Endothelial cell of umbilical vein (primary cell): ENCODE measurements at regions not wholly inside any gene's neighbourhood (a gene's known extent, or its start where the extent isn't known, plus 50 kb on each side); places are given as distances from the start of the nearest gene placed in this dataset.

Experiments used
- BruUV-seq: library from RNA; stranded (reverse); fragments of 400-500 nt; replicated peaks from 2 replicates; lab custom pipeline; 2021; lab: Mats Ljungman, UMichigan
- CTCF ChIA-PET: fragments of 300-600, 350-600 bp; sonication (Branson Sonifier 250); formaldehyde crosslinking; loops from one replicate; lab custom pipeline; 2021; ENCODE audit warnings: antibody characterized with exemption, inconsistent platforms; lab: Charles Lee
- POLR2A ChIA-PET: fragments of 300-600, 350-600 bp; sonication (Branson Sonifier 250); formaldehyde crosslinking; loops from one replicate; lab custom pipeline; 2021; ENCODE audit warnings: antibody characterized with exemption, inconsistent platforms; lab: Charles Lee
- DNase-seq: peaks from one replicate; pipeline ENCODE4 v3.0.0-alpha.2; 2011; ENCODE audit warnings: low read depth, low spot score
- FAIRE-seq: peaks from 2 replicates; lab custom pipeline; 2011; peaks lifted over from hg19 to GRCh38; lab: Jason Lieb, UNC
- H2AFZ ChIP-seq: 2 replicates; pipeline ENCODE4 v1.6.0; 2012; ENCODE audit warnings: low read depth, low read length, control low read depth, inconsistent platforms
- H3K27ac ChIP-seq: 2 replicates; pipeline ENCODE4 v1.5.1; 2011; ENCODE audit warnings: low read depth, mild to moderate bottlenecking, control low read depth, low read length, moderate library complexity; ENCODE audit not compliant: insufficient read depth
- H3K27me3 ChIP-seq, 2 experiments: 2 replicates each; pipeline versions ENCODE4 v1.6.0 to v1.6.1; 2011; ENCODE audit warnings: low read length in 2 of 2, mixed read lengths in 1 of 2; ENCODE audit not compliant: control insufficient read depth in 2 of 2, insufficient read depth in 2 of 2
- H3K36me3 ChIP-seq, 2 experiments: 2 replicates in 1 of 2; 3 replicates in 1 of 2; pipeline ENCODE4 v1.5.1; 2011; ENCODE audit warnings: low read length in 2 of 2, mild to moderate bottlenecking in 1 of 2, moderate library complexity in 1 of 2; ENCODE audit not compliant: control insufficient read depth in 2 of 2, insufficient read depth in 2 of 2; ENCODE audit errors: extremely low read depth in 1 of 2
- H3K4me1 ChIP-seq: 3 replicates; pipeline ENCODE4 v1.5.1; 2011; ENCODE audit warnings: mild to moderate bottlenecking, low read length; ENCODE audit not compliant: control insufficient read depth, insufficient read depth; ENCODE audit errors: extremely low read depth
- H3K4me2 ChIP-seq: 2 replicates; pipeline ENCODE4 v1.6.1; 2011; ENCODE audit warnings: low read length, control low read depth, mixed read lengths; ENCODE audit not compliant: insufficient read depth
- H3K4me3 ChIP-seq, 3 experiments: fragments of 200-600 bp in 1 of 3; sonication (generic), shearing (Covaris generic) in 1 of 3; replicated peaks in 1 of 3; 2 replicates each; pipeline ENCODE4 v1.5.1; 2011 to 2016; ENCODE audit warnings: control low read depth in 3 of 3, low read length in 3 of 3, mild to moderate bottlenecking in 2 of 3, inconsistent platforms in 1 of 3, low read depth in 1 of 3, moderate library complexity in 1 of 3; ENCODE audit not compliant: insufficient read depth in 1 of 3
- H3K79me2 ChIP-seq: 2 replicates; pipeline ENCODE4 v1.6.0; 2012; ENCODE audit warnings: low read length, inconsistent platforms; ENCODE audit not compliant: control insufficient read depth, insufficient read depth
- H3K9ac ChIP-seq: replicated peaks from 2 replicates; pipeline ENCODE3; 2011; ENCODE audit warnings: low read length, control low read depth; ENCODE audit not compliant: insufficient read depth; ENCODE audit errors: extremely low read depth
- H3K9me1 ChIP-seq: replicated peaks from 3 replicates; pipeline ENCODE4 v1.6.0; 2011; ENCODE audit warnings: mild to moderate bottlenecking, low read length; ENCODE audit not compliant: control insufficient read depth, insufficient read depth; ENCODE audit errors: extremely low read depth
- H3K9me3 ChIP-seq: replicated peaks from 2 replicates; pipeline ENCODE4 v1.5.1; 2012; ENCODE audit warnings: low read length, inconsistent platforms; ENCODE audit not compliant: control insufficient read depth, insufficient read depth
- H4K20me1 ChIP-seq: replicated peaks from 2 replicates; pipeline ENCODE3; 2011; ENCODE audit warnings: mild to moderate bottlenecking, low read length; ENCODE audit not compliant: control insufficient read depth, insufficient read depth; ENCODE audit errors: extremely low read depth
- CTCF ChIP-seq, 2 donors: IDR thresholded peaks; 1 replicate in 1 of 2; 2 replicates in 1 of 2; pipeline ENCODE4 v1.5.1; 2011; ENCODE audit warnings: low read length in 2 of 2, mild to moderate bottlenecking in 2 of 2, moderate library complexity in 2 of 2, control low read depth in 1 of 2, inconsistent platforms in 1 of 2, low read depth in 1 of 2; ENCODE audit not compliant: insufficient read depth in 1 of 2; ENCODE audit errors: extremely low read depth in 1 of 2
- EZH2 ChIP-seq: IDR thresholded peaks from 2 replicates; pipeline ENCODE4 v1.6.1; 2012; ENCODE audit warnings: borderline replicate concordance, low read depth, mild to moderate bottlenecking, moderate library complexity, low read length, inconsistent platforms; ENCODE audit not compliant: severe bottlenecking
- FOS ChIP-seq: IDR thresholded peaks from 2 replicates; pipeline ENCODE4 v1.6.1; 2011; ENCODE audit warnings: mild to moderate bottlenecking, low read length, moderate library complexity, borderline replicate concordance; ENCODE audit not compliant: insufficient read depth
- GATA2 ChIP-seq: IDR thresholded peaks from 2 replicates; pipeline ENCODE4 v1.7.0; 2011; ENCODE audit warnings: low read depth, mild to moderate bottlenecking, moderate library complexity, mixed read lengths, low read length; ENCODE audit not compliant: insufficient read length, insufficient read depth
- JUN ChIP-seq: IDR thresholded peaks from 2 replicates; pipeline ENCODE4 v1.6.1; 2011; ENCODE audit warnings: borderline replicate concordance, low read depth; ENCODE audit not compliant: insufficient read length, insufficient read depth
- MAX ChIP-seq: IDR thresholded peaks from 2 replicates; pipeline ENCODE4 v1.6.1; 2011; ENCODE audit not compliant: insufficient read depth, insufficient read length
- MYC ChIP-seq: IDR thresholded peaks from one replicate; pipeline ENCODE4 v1.6.1; 2011; ENCODE audit warnings: mild to moderate bottlenecking, low read depth, low read length
- POLR2A ChIP-seq: IDR thresholded peaks from 2 replicates; pipeline ENCODE4 v1.6.1; 2012; ENCODE audit warnings: low read depth, mild to moderate bottlenecking, control low read depth, low read length
- POLR2AphosphoS5 ChIP-seq: IDR thresholded peaks from 2 replicates; pipeline ENCODE4 v1.6.1; 2012; ENCODE audit warnings: low read depth, mild to moderate bottlenecking, control low read depth, low read length, moderate library complexity; ENCODE audit not compliant: insufficient read depth
- dilution Hi-C: fragments of 300-500 bp; cut with MboI; formaldehyde crosslinking; loops from one replicate; pipeline ENCODE4 v1.15.0; 2019; ENCODE audit warnings: low sequenced_read_pairs; ENCODE audit not compliant: extremely low pct_ligation_motif_present
- intact Hi-C: fragments of 100-400 bp; cut with micrococcal nuclease; formaldehyde crosslinking; loops from one replicate; pipeline ENCODE4 v1.10.0; 2022

- no TSS peak for BruUV-seq
- ChIA-PET POLR2A (no interaction called here), CTCF (interaction anchor here (1.0 to 1.2 kb wide), 2 partner anchors 11 to 349 kb away, joined by 3 to 4 read pairs; no protein-coding TSS in a partner anchor)
- H3K79me2 ChIP-seq, result no peaks in the 10 kb centered on the region
- H3K27me3 ChIP-seq, result no peaks in the 10 kb centered on the region
- intact Hi-C loops (no loop called here), dilution Hi-C loops (no loop called here)
- H4K20me1 ChIP-seq, result no peaks in the 10 kb centered on the region
- no peaks in the 10 kb centered on the region for H3K9me1 ChIP-seq
- FAIRE-seq (no peak), DNase-seq (no peak)
- no peaks in the 10 kb centered on the region for H3K36me3 ChIP-seq
- H3K9ac ChIP-seq, result no peak overlapping the region
- H2AFZ ChIP-seq, result no peak overlapping the region
- no peak overlapping the region for H3K27ac ChIP-seq
- TF ChIP-seq GATA2 (no peak), MAX (no peak), POLR2A (no peak), MYC (no peak)
- H3K4me2 ChIP-seq, result no peak overlapping the region
- H3K9me3 ChIP-seq, result no peaks in the 10 kb centered on the region
- H3K4me1 ChIP-seq, result no peaks in the 10 kb centered on the region
- no peak overlapping the region for H3K4me3 ChIP-seq
These were observed 118.3 kb upstream of the TMTC1 start for GRCh38 chr12:29902043-29902442.

- intact Hi-C loops, result no loop called here
- no peak for TF ChIP-seq JUN
- no peak for TF ChIP-seq FOS
- no peak for TF ChIP-seq CTCF (IDR thresholded peaks at IDR 0.05; ENCODE audit: extremely low read depth in 1 of 2, insufficient read depth in 1 of 2, low read depth in 1 of 2, low read length in 2 of 2)
- no peak for TF ChIP-seq POLR2A
- no peak for TF ChIP-seq GATA2
- no peak for TF ChIP-seq MYC
- TF ChIP-seq EZH2, result no peak
- no peak for TF ChIP-seq POLR2AphosphoS5
- TF ChIP-seq MAX, result no peak
- H3K9me3 ChIP-seq, result no peaks in the 10 kb centered on the region
- no peaks in the 10 kb centered on the region for H3K36me3 ChIP-seq
- H3K9me1 ChIP-seq, result no peaks in the 10 kb centered on the region
- no peaks in the 10 kb centered on the region for H3K27me3 ChIP-seq
- ChIA-PET POLR2A (no interaction called here), CTCF (interaction anchor here (1.0 to 1.3 kb wide), 3 partner anchors 11 to 349 kb away, joined by 3 to 4 read pairs (median 4); no protein-coding TSS in a partner anchor)
- dilution Hi-C loops, result no loop called here
- no peak overlapping the region for H3K4me2 ChIP-seq
- no peak overlapping the region for H3K9ac ChIP-seq
- BruUV-seq, result no TSS peak
- no peak for FAIRE-seq
- no peaks in the 10 kb centered on the region for H4K20me1 ChIP-seq
- no peaks in the 10 kb centered on the region for H3K4me1 ChIP-seq
- H3K79me2 ChIP-seq, result no peaks in the 10 kb centered on the region
- H3K27ac ChIP-seq, result no peak overlapping the region
- H3K4me3 ChIP-seq, result no peak overlapping the region
- H2AFZ ChIP-seq, result no peak overlapping the region
- no peak for DNase-seq
These were observed 117.8 kb upstream of the TMTC1 start for GRCh38 chr12:29901585-29901984.
